ENCODE measurements at regions not wholly inside any gene's neighbourhood (a gene's known extent, or its start where the extent isn't known, plus 50 kb on each side); places are given as distances from the start of the nearest gene placed in this dataset.

GRCh38 chr13:103615771-103616170 lies 549.6 kb upstream of the SLC10A2 start:
- no peak for TF ChIP-seq CTCF (IDR thresholded peaks at IDR 0.05)
- no peak for TF ChIP-seq POLR2A (IDR thresholded peaks at IDR 0.05)

Measured in vagina (tissue), 2 donors.